ENCODE measurements at regions not wholly inside any gene's neighbourhood (a gene's known extent, or its start where the extent isn't known, plus 50 kb on each side); places are given as distances from the start of the nearest gene placed in this dataset.

DNA sequence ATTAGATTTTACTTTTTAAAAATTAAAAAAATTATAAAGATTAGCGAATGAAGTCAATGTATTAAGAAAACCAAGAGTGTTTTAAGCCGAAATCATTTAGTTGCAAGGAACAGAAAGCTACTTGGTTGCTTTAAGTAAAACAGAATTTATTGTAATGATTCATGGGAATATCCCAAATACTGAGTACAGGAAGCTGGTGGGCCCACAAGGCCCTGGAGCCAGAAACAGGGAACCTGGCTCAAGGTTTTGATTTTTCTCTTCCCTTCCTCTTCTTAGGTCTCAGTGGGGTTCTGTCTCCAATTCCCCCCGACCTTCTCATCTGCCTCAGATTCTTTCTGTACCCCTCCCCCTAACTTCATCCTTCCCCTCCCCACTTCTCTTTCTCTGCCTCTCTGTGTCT is 229.0 kb downstream of the TLE3 start:
- BruUV-seq (replicated peaks), result no TSS peak
- no peaks in the 10 kb centered on the region for H3K9me3 ChIP-seq (ENCODE audit: insufficient read depth, low read depth)
- peaks cover 12% of the 10 kb centered on the region for H3K4me1 ChIP-seq (replicated peaks; ENCODE audit: insufficient read depth)
- no peaks in the 10 kb centered on the region for H3F3A ChIP-seq (ENCODE audit: insufficient read depth, low read depth)
- H3K27me3 ChIP-seq (ENCODE audit: insufficient read depth, low read depth), result no peaks in the 10 kb centered on the region
- no peaks in the 10 kb centered on the region for H3K36me3 ChIP-seq (ENCODE audit: low read depth)
- CTCF ChIA-PET, result interaction anchor here (0.6 kb wide), 1 partner anchor 399 kb away, joined by 13 read pairs; no protein-coding TSS in a partner anchor
- no peak overlapping the region for H3K27ac ChIP-seq
- H3K9me2 ChIP-seq (ENCODE audit: insufficient read depth), result no peaks in the 10 kb centered on the region
- H3K4me3 ChIP-seq, result no peak overlapping the region
- POLR2A ChIA-PET (ENCODE audit: unreplicated experiment), result no interaction called here
- H3K4me2 ChIP-seq, result peak overlapping the region; percentile 61
- H2AFZ ChIP-seq, result no peak overlapping the region
- no peaks in the 10 kb centered on the region for H3K79me2 ChIP-seq (ENCODE audit: low read depth)
- no peak for DNase-seq
- TF ChIP-seq, protein P1, sequence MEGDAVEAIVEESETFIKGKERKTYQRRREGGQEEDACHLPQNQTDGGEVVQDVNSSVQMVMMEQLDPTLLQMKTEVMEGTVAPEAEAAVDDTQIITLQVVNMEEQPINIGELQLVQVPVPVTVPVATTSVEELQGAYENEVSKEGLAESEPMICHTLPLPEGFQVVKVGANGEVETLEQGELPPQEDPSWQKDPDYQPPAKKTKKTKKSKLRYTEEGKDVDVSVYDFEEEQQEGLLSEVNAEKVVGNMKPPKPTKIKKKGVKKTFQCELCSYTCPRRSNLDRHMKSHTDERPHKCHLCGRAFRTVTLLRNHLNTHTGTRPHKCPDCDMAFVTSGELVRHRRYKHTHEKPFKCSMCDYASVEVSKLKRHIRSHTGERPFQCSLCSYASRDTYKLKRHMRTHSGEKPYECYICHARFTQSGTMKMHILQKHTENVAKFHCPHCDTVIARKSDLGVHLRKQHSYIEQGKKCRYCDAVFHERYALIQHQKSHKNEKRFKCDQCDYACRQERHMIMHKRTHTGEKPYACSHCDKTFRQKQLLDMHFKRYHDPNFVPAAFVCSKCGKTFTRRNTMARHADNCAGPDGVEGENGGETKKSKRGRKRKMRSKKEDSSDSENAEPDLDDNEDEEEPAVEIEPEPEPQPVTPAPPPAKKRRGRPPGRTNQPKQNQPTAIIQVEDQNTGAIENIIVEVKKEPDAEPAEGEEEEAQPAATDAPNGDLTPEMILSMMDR (conservative IDR thresholded peaks at IDR 0.05), result no peak
- TF ChIP-seq EZH2 (IDR thresholded peaks at IDR 0.05; ENCODE audit: low read depth), result no peak
- H4K20me1 ChIP-seq (ENCODE audit: insufficient read depth), result no peaks in the 10 kb centered on the region
- intact Hi-C loops (cut with micrococcal nuclease; ENCODE audit: unreplicated experiment), result no loop called here

DNA sequence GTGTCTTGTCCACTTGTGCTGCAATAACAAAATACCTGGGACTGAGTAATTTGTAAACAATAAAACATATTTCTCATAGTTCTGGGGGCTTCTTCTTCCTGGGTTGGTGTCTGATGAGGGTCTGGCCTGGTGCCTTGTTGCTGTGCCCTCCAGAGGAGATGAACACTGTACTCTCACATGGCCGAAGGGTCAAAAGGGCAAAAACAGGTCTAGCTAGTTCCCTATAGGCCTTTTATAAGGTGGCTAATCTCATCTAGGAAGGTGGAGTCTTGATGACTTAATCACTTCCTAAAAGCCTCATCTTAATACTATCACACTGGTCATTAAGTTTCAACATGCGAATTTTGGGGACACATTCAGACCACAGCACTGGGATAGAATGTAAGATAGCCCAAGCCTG is 228.4 kb downstream of the TLE3 start:
- Histone ChIP-seq H3K79me2 (ENCODE audit: low read depth) (no peaks in the 10 kb centered on the region), H3K9me2 (ENCODE audit: insufficient read depth) (no peaks in the 10 kb centered on the region), H3K36me3 (ENCODE audit: low read depth) (no peaks in the 10 kb centered on the region), H3K4me2 (peak overlapping the region; percentile 61), H3K27ac (no peak overlapping the region), H3K4me1 (replicated peaks; ENCODE audit: insufficient read depth) (peaks cover 12% of the 10 kb centered on the region), H3K9me3 (ENCODE audit: insufficient read depth, low read depth) (no peaks in the 10 kb centered on the region; the same call in 1 of the 2 replicates), H2AFZ (no peak overlapping the region), H3K27me3 (ENCODE audit: insufficient read depth, low read depth) (no peaks in the 10 kb centered on the region), H3F3A (ENCODE audit: insufficient read depth, low read depth) (no peaks in the 10 kb centered on the region), H4K20me1 (ENCODE audit: insufficient read depth) (no peaks in the 10 kb centered on the region), H3K4me3 (no peak overlapping the region)
- intact Hi-C loops (cut with micrococcal nuclease; ENCODE audit: unreplicated experiment), result no loop called here
- ChIA-PET POLR2A (ENCODE audit: unreplicated experiment) (no interaction called here), CTCF (no interaction called here)
- DNase-seq, result peak; percentile 32 to 71
- no peak for TF ChIP-seq EZH2 (IDR thresholded peaks at IDR 0.05; ENCODE audit: low read depth)
- TF ChIP-seq, protein P1 (conservative IDR thresholded peaks at IDR 0.05), result no peak
- no TSS peak for BruUV-seq (replicated peaks)

DNA sequence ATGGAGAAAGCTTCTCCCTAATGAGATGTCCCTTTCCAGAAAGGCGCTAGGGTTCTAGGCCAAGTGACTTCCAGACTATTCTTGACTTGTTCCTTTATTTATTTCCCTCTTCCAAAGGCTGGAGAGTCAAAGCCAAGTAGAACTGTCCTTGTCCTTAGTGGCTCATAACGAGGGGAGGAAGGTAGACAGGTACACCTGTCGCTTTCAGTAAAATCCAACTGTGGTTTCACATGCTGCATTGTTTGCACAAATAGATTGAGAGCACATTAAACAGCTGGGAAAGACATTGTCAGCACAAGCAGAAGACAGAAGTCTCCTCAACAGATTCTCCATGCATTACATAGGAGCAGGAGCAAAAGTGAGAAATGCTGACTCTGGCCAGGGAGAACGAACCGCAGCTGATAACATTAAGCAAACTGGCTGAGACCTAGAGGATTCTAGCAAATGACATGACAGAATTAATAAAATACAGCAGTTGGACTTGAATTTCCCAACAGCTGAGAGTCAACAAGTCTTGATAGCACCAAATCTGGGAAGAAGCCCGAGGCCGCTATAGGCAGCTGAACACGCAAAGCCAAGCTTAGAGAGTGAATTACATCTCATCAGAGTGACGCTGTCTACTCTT is 227.7 kb downstream of the TLE3 start:
- Histone ChIP-seq H3K4me2 (peak overlapping the region; percentile 61), H4K20me1 (ENCODE audit: insufficient read depth) (no peaks in the 10 kb centered on the region), H3K4me3 (no peak overlapping the region), H3K36me3 (ENCODE audit: low read depth) (no peaks in the 10 kb centered on the region), H3F3A (ENCODE audit: insufficient read depth, low read depth) (no peaks in the 10 kb centered on the region), H3K9me3 (ENCODE audit: insufficient read depth, low read depth) (no peaks in the 10 kb centered on the region; the same call in 1 of the 2 replicates), H3K27me3 (ENCODE audit: insufficient read depth, low read depth) (no peaks in the 10 kb centered on the region), H3K9me2 (ENCODE audit: insufficient read depth) (no peaks in the 10 kb centered on the region), H3K27ac (no peak overlapping the region), H3K4me1 (replicated peaks; ENCODE audit: insufficient read depth) (peaks cover 12% of the 10 kb centered on the region), H2AFZ (no peak overlapping the region), H3K79me2 (ENCODE audit: low read depth) (no peaks in the 10 kb centered on the region)
- no TSS peak for BruUV-seq (replicated peaks)
- no peak for DNase-seq
- TF ChIP-seq, protein P1 (conservative IDR thresholded peaks at IDR 0.05), result no peak
- TF ChIP-seq EZH2 (IDR thresholded peaks at IDR 0.05; ENCODE audit: low read depth), result no peak
- POLR2A ChIA-PET (ENCODE audit: unreplicated experiment), result no interaction called here
- CTCF ChIA-PET, result interaction anchor here (0.6 kb wide), 1 partner anchor 117 kb away, joined by 4 read pairs; no protein-coding TSS in a partner anchor
- intact Hi-C loops (cut with micrococcal nuclease; ENCODE audit: unreplicated experiment), result no loop called here

Data from PC-9 (cell line).